Activated CD4-positive, CD25-positive, alpha-beta regulatory T cell treated with anti-CD3 and anti-CD28 coated beads, Interleukin-2, amount 50 U/mL, for 72 hours (primary cell): ENCODE measurements at regions not wholly inside any gene's neighbourhood (a gene's known extent, or its start where the extent isn't known, plus 50 kb on each side); places are given as distances from the start of the nearest gene placed in this dataset.
"Not testable (repeated sequence)": the region's sequence is repeated elsewhere in the genome, so short reads cannot be mapped to it uniquely, and the experiment has no call there.

Experiments used
- DNase-seq: peaks from one replicate; pipeline ENCODE4 v3.0.0; 2021

- DNase-seq, result no peak
These were observed 200.4 kb downstream of the AXIN2 start for GRCh38 chr17:65360961-65361552.

- no peak for DNase-seq
These were observed 202.4 kb downstream of the AXIN2 start for GRCh38 chr17:65359016-65359415.

DNA sequence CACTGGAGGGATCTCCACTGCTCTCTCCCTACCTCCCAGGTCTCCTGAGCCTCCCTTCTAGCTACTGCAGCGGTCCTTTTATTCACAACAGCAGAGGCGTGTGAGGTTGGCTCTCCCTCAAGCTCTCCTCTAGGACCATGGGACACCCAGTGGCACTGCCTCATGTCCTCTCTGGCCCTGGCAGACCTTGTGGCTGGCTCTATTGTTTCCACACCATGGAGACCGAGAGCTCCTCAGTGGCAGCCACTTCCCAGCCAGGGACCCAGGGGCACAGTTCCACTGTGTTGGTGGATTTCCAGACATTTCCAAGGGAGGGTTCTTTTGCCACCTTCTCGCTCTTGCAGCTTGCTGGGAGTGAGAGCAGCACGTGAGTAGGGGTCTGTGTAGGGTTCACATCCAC, 204.9 kb downstream of the AXIN2 start:
- DNase-seq, result no peak

DNA sequence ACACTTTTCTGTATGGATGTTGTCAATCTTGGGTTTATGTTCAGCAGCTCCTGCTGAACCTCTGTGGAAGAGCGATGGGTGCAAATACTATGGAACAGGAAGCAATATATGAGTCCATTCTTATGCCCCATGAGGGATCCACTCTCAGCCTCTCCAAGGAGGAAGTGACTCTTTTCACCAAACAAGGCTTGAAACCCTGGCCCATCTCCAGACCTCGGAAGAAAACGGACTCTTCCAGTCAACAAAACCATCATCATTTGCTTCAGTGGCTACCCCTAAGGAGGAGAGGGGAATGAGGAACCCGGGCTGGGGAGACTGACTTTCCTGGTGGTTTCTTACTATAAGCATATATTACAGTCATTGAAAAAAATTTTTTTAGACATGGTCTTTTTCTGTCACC, 206.2 kb downstream of the AXIN2 start:
- DNase-seq, result no peak

DNA sequence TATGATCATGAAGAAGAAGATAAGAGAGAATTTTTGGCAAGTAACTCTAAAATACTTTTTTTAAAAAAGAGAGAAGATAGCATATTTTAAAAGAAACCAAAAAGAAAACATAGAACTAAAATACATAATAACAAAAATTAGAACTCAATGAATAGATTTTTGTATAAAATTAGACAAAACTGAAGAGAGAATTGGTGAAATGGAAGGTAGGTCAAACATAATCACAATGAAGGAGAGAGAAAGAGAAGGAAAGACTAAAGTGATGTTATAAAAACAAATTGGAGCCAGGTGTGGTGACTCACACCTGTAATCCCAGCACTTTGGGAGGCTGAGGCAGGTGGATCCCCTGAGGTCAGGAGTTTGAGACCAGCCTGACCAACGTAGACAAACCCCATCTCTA, 211.5 kb downstream of the AXIN2 start:
- no peak for DNase-seq

GRCh38 chr17:65346166-65346565, 209.0 kb downstream of the RGS9 start:
- no peak for DNase-seq

DNA sequence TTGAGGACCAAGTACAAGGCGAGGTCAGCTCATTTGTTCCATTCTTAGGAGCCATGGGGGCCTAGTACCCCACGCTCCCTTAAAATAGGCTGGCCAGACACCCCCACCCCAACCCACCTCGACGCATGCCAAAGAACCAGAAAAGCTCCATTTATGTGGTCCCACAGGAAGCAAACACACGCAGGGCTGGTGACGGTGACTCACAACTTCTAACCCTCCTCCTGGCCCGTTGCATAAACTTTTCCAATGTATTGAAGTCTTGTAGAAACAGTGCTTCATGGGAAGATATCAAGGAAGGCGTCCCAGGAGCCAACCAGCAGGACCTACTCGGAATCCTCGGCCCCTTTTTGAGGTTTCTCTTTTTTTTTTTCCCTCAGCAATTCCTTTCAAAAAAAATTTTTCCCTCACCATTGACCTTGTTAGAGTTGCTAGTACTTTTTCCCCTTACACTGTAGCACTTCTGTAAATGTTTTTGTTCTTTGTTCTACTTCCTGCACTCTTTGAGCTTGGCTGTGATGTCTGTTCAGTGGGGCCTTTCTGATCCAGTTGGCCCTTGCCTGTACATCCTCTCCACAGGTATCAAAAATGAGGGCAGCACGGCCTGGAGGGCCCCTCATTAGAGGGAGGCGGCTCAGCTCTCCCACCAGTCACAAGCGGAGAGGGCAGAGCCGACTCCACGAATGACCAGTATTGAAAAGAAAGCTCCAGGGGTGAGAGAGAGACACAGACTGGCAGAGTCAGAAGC, 208.3 kb downstream of the RGS9 start:
- DNase-seq, result no peak

DNA sequence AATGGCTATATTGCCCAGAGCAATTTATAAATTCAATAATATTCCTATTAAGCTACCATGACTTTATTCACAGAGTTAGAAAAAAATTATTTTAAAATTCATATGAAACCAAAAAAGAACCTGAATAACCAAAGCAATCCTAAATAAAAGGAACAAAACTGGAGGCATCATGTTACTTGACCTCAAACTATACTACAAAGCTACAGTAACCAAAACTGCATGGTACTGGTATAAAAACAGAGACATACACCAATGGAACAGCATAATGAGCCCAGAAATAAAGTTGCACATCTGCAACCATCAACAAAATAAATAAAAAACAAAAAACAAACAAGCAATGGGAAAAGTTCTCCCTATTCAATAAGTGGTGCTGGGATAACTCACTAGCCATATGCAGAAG, 203.2 kb downstream of the RGS9 start:
- no peak for DNase-seq

GRCh38 chr17:65334406-65334805, 197.2 kb downstream of the RGS9 start:
- DNase-seq, result no peak

- DNase-seq, result no peak
These were observed 195.6 kb downstream of the RGS9 start for GRCh38 chr17:65332779-65333178.

GRCh38 chr17:65332375-65332774, 195.2 kb downstream of the RGS9 start:
- DNase-seq, result no peak

DNA sequence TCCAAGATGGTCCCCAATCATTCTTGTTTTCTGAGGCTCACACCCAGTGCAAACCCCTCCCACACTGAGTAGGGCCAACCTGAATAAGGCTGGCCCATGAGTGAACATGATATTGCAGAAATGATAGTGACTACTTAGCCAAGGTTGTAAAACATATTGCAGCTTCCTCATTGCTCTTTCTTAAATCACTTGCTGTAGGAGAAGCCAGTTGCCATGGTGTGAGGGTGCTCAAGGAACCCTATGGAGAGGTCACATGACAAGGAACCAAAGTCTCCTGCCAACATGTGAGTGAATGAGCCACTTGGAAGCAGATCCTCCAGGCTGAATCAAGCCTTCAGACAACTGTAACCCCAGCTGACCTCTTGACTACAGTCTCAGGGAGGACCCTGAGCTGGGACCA, 191.4 kb downstream of the RGS9 start:
- DNase-seq, result no peak

GRCh38 chr17:65324611-65325342, 187.6 kb downstream of the RGS9 start:
- no peak for DNase-seq

DNA sequence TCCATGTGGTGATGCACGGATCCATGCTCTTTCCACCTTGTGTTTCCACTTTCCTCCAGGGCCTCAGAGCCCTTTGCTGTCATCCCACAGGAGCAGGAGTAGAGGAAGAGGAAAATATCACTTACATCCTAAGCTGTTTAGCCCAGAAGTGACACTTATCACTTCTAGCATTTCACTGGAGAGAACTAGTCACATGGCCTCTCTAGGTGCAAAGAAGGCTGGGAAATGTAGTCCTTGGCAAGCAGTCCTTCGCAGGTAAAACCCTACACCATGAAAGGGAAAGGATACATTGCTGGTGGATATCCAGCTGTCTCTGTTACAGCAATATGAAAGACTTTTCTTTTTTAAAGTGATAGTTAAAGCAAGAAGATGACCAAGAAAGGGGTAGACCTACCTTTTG, 185.9 kb downstream of the RGS9 start:
- DNase-seq, result no peak

DNA sequence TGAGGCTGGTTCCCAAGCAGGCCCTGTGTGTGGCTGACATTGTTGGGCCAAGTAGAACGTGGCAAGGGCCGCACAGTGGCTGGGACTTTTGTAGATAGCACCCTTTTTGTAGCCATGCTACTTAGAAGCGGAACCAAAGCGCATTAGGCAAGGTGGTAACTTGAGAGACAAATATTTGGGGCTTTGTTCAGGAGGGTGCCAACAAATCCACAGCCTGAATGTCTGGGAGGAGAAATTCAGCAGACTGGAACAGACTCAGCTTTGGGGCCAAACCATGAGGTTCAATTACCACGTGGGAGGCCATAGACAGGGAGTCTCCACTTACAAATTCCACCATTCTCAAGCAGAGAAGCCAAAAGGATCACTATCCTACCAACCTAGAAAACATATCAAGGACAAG, 183.7 kb downstream of the RGS9 start:
- DNase-seq, result no peak

DNA sequence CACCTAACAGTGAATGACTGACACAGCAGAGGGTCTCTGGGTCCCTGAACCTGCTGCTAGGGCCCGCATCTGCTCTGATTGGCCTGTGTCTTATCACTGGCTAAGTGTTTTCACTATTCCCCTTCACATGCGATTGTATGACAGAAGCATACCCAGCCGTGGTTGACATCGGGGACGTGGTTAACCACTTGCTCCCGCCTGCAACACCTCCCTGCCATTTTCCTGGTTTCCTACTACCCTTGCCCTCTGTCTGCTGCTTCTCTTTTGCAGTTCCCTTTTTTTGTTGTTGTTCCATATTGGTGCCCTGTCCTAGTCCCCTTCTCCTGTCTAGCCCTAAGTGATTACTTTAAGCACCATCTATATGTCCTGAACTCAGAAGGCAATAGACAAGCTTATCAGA, 177.0 kb downstream of the RGS9 start:
- no peak for DNase-seq

DNA sequence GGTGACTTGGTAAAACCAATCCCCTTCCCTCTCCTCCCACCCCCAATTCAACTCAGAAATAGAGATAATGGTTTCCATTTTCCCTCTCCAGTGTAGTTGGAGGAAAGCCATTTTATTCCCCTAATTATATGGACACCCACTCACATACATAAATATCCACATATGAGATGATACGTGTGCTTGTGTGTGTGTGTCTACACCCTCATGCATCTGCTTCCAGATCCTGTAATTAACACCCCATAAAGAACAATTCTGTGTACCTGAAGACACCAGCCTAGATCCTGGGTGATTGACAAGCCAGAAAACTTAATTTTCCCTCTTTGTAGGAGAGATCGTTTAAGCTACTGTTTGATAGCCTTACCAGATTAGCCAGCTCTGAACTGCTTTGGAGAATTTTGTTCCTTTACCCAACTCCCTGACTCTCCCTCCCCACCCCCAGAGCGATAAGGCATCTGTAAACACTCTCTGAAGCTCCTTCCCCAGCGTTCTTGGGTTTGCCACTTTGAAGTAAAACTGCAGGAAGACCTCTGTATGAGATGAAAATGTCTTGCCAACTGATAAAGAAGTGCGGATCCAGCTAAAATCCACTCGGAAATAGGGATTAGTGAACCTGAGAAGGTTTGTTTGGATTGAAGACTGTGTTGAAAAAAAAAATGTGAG, 175.7 kb downstream of the RGS9 start:
- no peak for DNase-seq

DNA sequence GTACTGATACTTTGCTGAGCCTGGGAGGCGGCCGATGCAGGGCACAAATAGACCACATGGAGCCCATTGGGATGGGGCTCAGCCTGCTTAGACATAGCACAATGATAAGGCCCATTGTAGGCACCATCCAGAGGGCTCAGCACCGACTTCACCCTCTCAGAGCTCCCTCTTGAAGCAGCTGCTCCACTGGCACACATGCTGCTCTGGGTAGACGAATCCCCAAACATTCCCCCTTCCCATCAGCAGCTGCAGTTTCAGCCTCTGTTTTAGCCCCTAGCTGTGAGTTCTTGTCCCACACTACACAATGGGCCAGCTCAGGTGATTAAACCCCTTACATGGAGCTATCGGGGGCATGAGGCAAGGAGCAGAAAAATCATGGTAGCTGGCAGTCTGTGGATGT, 174.1 kb downstream of the RGS9 start:
- no peak for DNase-seq

DNA sequence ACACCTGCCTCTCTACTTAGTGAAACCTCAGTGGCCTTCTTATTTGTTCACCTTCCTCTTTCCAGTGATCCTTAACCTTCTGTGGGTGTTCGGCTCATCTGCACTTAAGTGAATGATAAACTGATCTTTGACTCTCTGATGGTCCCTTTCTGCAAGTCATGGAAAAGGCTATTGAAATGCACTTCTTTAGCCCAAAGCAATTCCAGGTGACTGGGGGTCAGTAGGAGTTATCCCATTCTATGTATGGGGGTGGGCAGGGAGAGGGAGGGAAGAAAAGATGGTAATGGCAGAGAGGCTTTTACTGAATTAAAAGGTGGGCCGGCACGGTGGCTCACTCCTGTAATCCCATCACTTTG, 170.8 kb downstream of the RGS9 start:
- DNase-seq, result no peak

- DNase-seq, result no peak
These were observed 170.2 kb downstream of the RGS9 start for GRCh38 chr17:65307081-65307960.

GRCh38 chr17:65305778-65306177, 168.6 kb downstream of the RGS9 start:
- DNase-seq, result no peak

DNA sequence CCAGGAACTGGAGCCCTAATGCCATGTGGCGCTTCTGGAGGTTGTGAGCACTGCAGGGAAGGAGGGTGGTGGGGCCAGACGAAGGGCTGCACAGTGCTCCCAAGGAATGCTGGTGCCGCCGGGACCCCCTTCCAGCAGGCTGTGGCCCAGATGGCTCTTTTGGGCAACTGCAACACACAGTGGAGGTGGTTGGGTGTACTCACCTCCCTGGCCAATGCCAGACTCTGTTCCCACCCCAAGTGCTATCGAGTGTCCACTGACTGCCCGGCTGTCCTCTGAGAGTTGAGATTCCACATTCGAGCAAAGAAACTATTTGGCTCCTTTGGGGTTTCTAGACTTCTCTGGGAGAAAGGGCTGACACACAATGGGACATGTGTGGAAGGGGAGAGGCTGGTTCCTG, 167.9 kb downstream of the RGS9 start:
- no peak for DNase-seq

DNA sequence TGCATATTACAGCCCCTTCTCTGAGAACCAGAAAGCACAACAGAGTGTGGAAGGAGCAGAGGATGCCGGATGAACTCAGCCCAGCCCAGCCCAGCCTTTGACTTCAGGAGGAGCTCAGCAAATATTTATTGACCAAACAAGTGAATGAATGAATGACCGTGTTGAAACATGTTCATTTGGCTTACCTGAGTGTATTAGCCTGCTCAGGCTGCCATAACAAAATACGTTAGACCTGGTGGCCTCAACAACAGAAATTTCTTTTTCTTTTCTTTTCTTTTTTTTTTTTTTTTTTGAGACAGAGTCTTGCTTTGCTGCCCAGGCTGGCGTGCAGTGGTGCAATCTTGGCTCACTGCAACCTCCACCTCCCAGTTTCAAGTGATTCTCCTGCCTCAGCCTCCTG, 164.7 kb downstream of the RGS9 start:
- not testable (repeated sequence) for DNase-seq
